ENCODE measurements at regions not wholly inside any gene's neighbourhood (a gene's known extent, or its start where the extent isn't known, plus 50 kb on each side); places are given as distances from the start of the nearest gene placed in this dataset.

DNA sequence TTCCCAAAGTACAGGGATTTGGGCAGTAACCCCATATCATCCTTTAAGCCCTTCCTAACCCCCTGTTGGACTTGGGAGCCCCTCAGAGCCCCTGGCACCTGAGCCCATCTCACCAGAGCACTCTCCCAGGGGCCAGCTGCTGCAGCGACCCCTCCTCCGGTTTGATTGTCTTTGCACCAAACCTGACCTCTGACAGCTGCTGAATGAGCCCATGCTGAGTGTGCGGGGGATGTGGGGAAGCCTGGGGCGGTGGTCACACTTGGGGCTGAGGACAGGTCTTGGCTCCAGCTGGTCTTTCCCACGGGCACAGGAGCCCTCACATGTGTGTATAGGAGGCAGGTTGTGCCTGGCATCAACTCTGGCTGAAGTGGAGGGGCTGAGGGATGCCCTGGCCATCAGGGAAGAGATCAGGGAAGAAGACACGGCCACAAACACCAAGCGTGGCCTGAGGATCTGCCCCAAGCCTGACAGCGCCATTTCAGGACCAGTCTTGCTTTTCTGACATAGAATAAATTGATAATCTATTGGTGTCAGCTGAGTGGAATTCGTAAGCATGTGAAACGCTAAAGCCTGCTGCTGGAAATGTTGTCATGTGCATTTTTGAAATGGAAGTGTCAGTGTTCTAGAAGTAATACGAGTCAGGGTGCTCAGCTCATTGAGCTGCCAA, 102.4 kb downstream of the ACKR3 start:
- H3K9ac ChIP-seq (ENCODE audit: low read length) = no peak overlapping the region
- no peak overlapping the region for H3K4me3 ChIP-seq (ENCODE audit: low read length)
- no peaks in the 10 kb centered on the region for H3K36me3 ChIP-seq (replicated peaks; ENCODE audit: insufficient read depth, low read length)
- DNase-seq = no peak
- no peaks in the 10 kb centered on the region for H4K20me1 ChIP-seq (ENCODE audit: insufficient read depth, low read length)
- H3K27ac ChIP-seq (ENCODE audit: low read length) = no peak overlapping the region
- no peaks in the 10 kb centered on the region for H3F3A ChIP-seq (ENCODE audit: insufficient read depth, low read length)
- no peaks in the 10 kb centered on the region for H3K4me1 ChIP-seq (ENCODE audit: low read length)
- TF ChIP-seq, protein P1, sequence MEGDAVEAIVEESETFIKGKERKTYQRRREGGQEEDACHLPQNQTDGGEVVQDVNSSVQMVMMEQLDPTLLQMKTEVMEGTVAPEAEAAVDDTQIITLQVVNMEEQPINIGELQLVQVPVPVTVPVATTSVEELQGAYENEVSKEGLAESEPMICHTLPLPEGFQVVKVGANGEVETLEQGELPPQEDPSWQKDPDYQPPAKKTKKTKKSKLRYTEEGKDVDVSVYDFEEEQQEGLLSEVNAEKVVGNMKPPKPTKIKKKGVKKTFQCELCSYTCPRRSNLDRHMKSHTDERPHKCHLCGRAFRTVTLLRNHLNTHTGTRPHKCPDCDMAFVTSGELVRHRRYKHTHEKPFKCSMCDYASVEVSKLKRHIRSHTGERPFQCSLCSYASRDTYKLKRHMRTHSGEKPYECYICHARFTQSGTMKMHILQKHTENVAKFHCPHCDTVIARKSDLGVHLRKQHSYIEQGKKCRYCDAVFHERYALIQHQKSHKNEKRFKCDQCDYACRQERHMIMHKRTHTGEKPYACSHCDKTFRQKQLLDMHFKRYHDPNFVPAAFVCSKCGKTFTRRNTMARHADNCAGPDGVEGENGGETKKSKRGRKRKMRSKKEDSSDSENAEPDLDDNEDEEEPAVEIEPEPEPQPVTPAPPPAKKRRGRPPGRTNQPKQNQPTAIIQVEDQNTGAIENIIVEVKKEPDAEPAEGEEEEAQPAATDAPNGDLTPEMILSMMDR (IDR thresholded peaks at IDR 0.05; ENCODE audit: low read length) = no peak
- TF ChIP-seq EZH2phosphoT487 (IDR thresholded peaks at IDR 0.05; ENCODE audit: low read length) = no peak
- no peak for TF ChIP-seq EZH2 (optimal IDR thresholded peaks at IDR 0.05; ENCODE audit: low read depth, low read length)
- no peaks in the 10 kb centered on the region for H3K9me2 ChIP-seq (replicated peaks; ENCODE audit: insufficient read depth, low read length)
- H3K9me3 ChIP-seq (replicated peaks; ENCODE audit: insufficient read depth, low read length) = no peaks in the 10 kb centered on the region
- H3K27me3 ChIP-seq (replicated peaks; ENCODE audit: insufficient read depth, low read length) = no peaks in the 10 kb centered on the region
- no peak overlapping the region for H2AFZ ChIP-seq (ENCODE audit: low read length)
- H3K79me2 ChIP-seq (ENCODE audit: low read length) = no peaks in the 10 kb centered on the region
- no peak overlapping the region for H3K4me2 ChIP-seq (ENCODE audit: low read depth, low read length)

DNA sequence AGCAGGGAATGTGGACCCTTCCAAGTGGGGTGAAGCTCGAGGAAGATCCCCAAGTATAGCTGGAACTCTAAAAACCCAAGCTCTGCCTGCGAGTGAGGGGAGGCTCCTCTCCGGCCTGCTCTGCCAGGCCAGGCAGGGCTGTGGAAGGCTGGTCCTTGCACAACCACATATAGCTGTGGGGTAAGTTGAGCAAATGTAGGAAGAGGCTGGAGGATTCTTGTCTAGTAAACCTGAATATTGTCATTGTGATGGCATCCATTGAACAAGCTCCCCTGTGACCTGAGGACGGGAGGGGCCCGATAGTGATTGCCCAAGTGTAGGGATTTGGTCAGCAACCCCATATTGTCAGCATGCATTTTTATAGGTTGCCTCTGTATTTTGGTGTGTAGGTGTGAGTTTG, 103.0 kb downstream of the ACKR3 start:
- H3K79me2 ChIP-seq (ENCODE audit: low read length) = no peaks in the 10 kb centered on the region
- no peaks in the 10 kb centered on the region for H3F3A ChIP-seq (ENCODE audit: insufficient read depth, low read length)
- H3K36me3 ChIP-seq (replicated peaks; ENCODE audit: insufficient read depth, low read length) = no peaks in the 10 kb centered on the region
- H3K9me3 ChIP-seq (replicated peaks; ENCODE audit: insufficient read depth, low read length) = no peaks in the 10 kb centered on the region
- no peak for DNase-seq
- TF ChIP-seq EZH2 (optimal IDR thresholded peaks at IDR 0.05; ENCODE audit: low read depth, low read length) (no peak), EZH2phosphoT487 (IDR thresholded peaks at IDR 0.05; ENCODE audit: low read length) (no peak)
- TF ChIP-seq, protein P1 (IDR thresholded peaks at IDR 0.05; ENCODE audit: low read length) = no peak
- no peaks in the 10 kb centered on the region for H4K20me1 ChIP-seq (ENCODE audit: insufficient read depth, low read length)
- no peaks in the 10 kb centered on the region for H3K9me2 ChIP-seq (replicated peaks; ENCODE audit: insufficient read depth, low read length)
- no peak overlapping the region for H3K4me2 ChIP-seq (ENCODE audit: low read depth, low read length)
- no peak overlapping the region for H3K9ac ChIP-seq (ENCODE audit: low read length)
- no peak overlapping the region for H2AFZ ChIP-seq (ENCODE audit: low read length)
- H3K27ac ChIP-seq (ENCODE audit: low read length) = no peak overlapping the region
- H3K27me3 ChIP-seq (replicated peaks; ENCODE audit: insufficient read depth, low read length) = no peaks in the 10 kb centered on the region
- H3K4me3 ChIP-seq (ENCODE audit: low read length) = no peak overlapping the region
- H3K4me1 ChIP-seq (ENCODE audit: low read length) = no peaks in the 10 kb centered on the region

DNA sequence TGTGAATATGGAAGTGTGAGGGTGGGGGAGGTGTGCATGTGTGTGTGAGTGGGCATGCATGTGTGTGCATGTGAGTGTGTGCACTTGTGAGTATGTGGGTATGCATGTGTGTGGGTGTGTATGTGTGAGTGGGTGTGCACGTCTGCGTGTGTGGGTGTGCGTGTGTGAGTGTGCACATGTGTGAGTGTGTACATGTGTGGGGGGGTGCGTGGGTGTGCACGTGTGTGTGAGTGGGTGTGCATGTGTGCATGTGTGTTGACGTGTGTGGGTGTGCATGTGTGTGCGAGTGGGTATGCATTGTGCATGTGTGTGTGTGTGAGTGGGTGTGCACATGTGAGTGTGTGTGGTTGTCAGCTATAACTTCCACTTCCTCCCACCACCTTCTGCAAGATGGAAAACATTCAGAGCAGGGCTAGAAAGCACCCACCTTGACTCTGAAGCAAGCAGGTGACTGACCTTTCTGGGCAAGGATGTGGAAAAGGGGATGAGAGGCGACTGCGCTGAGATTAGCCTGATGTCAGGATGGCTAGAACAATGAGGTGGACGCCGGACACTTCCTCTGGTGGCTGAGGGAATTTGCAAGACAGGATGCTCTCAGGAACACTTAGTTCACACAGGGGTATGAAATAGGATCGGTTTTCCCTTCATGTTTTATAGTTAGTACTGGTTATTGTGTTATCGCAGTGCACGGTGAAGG, 103.6 kb downstream of the ACKR3 start:
- Histone ChIP-seq H3K79me2 (ENCODE audit: low read length) (no peaks in the 10 kb centered on the region), H3K9ac (ENCODE audit: low read length) (no peak overlapping the region)

More for the DNA sequence above, 103.6 kb downstream of the ACKR3 start:
- Histone ChIP-seq H3K27ac (ENCODE audit: low read length) (no peak overlapping the region), H3K27me3 (replicated peaks; ENCODE audit: insufficient read depth, low read length) (no peaks in the 10 kb centered on the region), H3F3A (ENCODE audit: insufficient read depth, low read length) (no peaks in the 10 kb centered on the region), H3K36me3 (replicated peaks; ENCODE audit: insufficient read depth, low read length) (no peaks in the 10 kb centered on the region), H3K4me3 (ENCODE audit: low read length) (no peak overlapping the region), H3K9me2 (replicated peaks; ENCODE audit: insufficient read depth, low read length) (no peaks in the 10 kb centered on the region), H4K20me1 (ENCODE audit: insufficient read depth, low read length) (no peaks in the 10 kb centered on the region), H3K4me2 (ENCODE audit: low read depth, low read length) (no peak overlapping the region), H3K9me3 (replicated peaks; ENCODE audit: insufficient read depth, low read length) (no peaks in the 10 kb centered on the region), H3K4me1 (ENCODE audit: low read length) (no peaks in the 10 kb centered on the region), H2AFZ (ENCODE audit: low read length) (no peak overlapping the region)
- no peak for DNase-seq
- TF ChIP-seq EZH2 (optimal IDR thresholded peaks at IDR 0.05; ENCODE audit: low read depth, low read length) (no peak), EZH2phosphoT487 (IDR thresholded peaks at IDR 0.05; ENCODE audit: low read length) (no peak)
- TF ChIP-seq, protein P1 (IDR thresholded peaks at IDR 0.05; ENCODE audit: low read length) = no peak
